Parathyroid adenoma (tissue), 2 donors: ENCODE measurements at regions not wholly inside any gene's neighbourhood (a gene's known extent, or its start where the extent isn't known, plus 50 kb on each side); places are given as distances from the start of the nearest gene placed in this dataset.

ENCODE experiments used
- H2AFZ ChIP-seq: fragments of 300-600 bp; sonication (generic); one replicate; pipeline ENCODE4 v1.7.0; 2017; ENCODE audit warnings: antibody characterized with exemption, mild to moderate bottlenecking
- H3K27ac ChIP-seq: fragments of 300-600 bp; sonication (generic); one replicate; pipeline ENCODE4 v1.7.0; 2017
- H3K27me3 ChIP-seq: fragments of 300-600 bp; sonication (generic); one replicate; pipeline ENCODE4 v1.7.0; 2017; ENCODE audit warnings: low read length; ENCODE audit not compliant: control insufficient read depth, insufficient read depth
- H3K36me3 ChIP-seq: fragments of 300-600 bp; sonication (generic); one replicate; pipeline ENCODE4 v1.7.0; 2017; ENCODE audit warnings: low read length; ENCODE audit not compliant: control insufficient read depth, insufficient read depth
- H3K4me1 ChIP-seq: fragments of 300-600 bp; sonication (generic); one replicate; pipeline ENCODE4 v1.7.0; 2017; ENCODE audit warnings: control low read depth
- H3K4me2 ChIP-seq: fragments of 300-600 bp; sonication (generic); one replicate; pipeline ENCODE4 v1.7.0; 2017; ENCODE audit warnings: low read length
- H3K4me3 ChIP-seq: fragments of 300-600 bp; sonication (generic); one replicate; pipeline ENCODE4 v1.7.0; 2017; ENCODE audit warnings: low read depth, low read length
- H3K79me2 ChIP-seq: fragments of 300-600 bp; sonication (generic); one replicate; pipeline ENCODE4 v1.7.0; 2017; ENCODE audit warnings: control low read depth
- H3K9ac ChIP-seq: fragments of 300-600 bp; sonication (generic); one replicate; pipeline ENCODE4 v1.7.0; 2017; ENCODE audit warnings: mild to moderate bottlenecking
- H3K9me3 ChIP-seq: fragments of 300-600 bp; sonication (generic); one replicate; pipeline ENCODE4 v1.7.0; 2017; ENCODE audit warnings: low read length; ENCODE audit not compliant: control insufficient read depth
- CTCF ChIP-seq: fragments of 300-600 bp; sonication (generic); IDR thresholded peaks from one replicate; pipeline ENCODE4 v1.7.0; 2017; ENCODE audit warnings: antibody characterized with exemption, mild to moderate bottlenecking
- donor health status: primary hyperparathyroidism.

DNA sequence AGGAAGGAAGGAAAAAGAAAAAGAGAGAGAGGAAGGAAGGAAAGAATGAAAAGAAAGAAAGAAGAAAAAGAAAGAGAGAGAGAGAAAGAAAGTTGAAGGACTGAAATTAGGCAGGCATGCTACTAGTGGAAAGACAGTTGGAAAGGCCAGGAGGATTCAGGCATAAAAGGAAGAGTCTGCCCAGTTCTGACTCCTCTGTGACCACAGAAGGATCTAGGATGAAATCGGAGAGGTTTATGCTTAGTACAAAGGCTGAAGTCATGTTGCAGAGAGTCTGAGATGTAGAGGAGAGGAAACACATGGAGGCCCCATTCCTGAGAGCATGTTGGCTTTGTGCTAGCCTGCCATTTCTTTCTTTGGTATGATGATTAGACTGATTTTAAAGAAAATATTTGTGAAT is 246.5 kb upstream of the ARGLU1 start:
- no peak overlapping the region for H3K9ac ChIP-seq
- H3K9me3 ChIP-seq: no peaks in the 10 kb centered on the region
- H3K79me2 ChIP-seq: no peaks in the 10 kb centered on the region
- H3K4me1 ChIP-seq: peaks cover 2% of the 10 kb centered on the region
- no peak overlapping the region for H3K4me2 ChIP-seq
- TF ChIP-seq CTCF: no peak
- H3K27ac ChIP-seq: no peak overlapping the region
- no peak overlapping the region for H3K4me3 ChIP-seq
- H3K36me3 ChIP-seq: no peaks in the 10 kb centered on the region
- no peak overlapping the region for H2AFZ ChIP-seq
- no peaks in the 10 kb centered on the region for H3K27me3 ChIP-seq

GRCh38 chr13:106810069-106810468 is 242.1 kb upstream of the ARGLU1 start:
- H3K4me2 ChIP-seq: no peak overlapping the region
- no peak overlapping the region for H3K9ac ChIP-seq
- no peaks in the 10 kb centered on the region for H3K79me2 ChIP-seq
- H2AFZ ChIP-seq: no peak overlapping the region
- TF ChIP-seq CTCF: no peak
- H3K9me3 ChIP-seq: no peaks in the 10 kb centered on the region
- no peak overlapping the region for H3K27ac ChIP-seq
- H3K4me1 ChIP-seq: no peaks in the 10 kb centered on the region
- no peak overlapping the region for H3K4me3 ChIP-seq
- H3K27me3 ChIP-seq: no peaks in the 10 kb centered on the region
- H3K36me3 ChIP-seq: no peaks in the 10 kb centered on the region

DNA sequence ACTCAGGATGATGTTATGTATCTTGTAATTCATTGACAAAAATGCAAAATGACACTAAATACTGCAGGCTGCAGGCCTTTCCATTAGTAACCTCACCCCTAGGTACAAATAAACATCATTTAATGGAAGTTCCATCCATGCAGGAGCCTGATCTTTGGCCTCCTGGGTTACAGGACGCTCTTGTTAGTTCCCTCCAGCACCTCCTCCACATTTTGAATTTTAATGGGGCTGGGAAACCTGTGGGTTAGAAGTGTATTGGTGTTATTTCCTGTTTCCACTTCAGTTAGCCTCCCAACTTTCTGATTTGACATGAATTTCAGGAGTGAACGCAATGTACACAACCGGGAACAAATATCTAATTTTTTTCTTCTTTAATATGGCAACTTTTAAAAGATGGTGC is 237.1 kb upstream of the ARGLU1 start:
- Histone ChIP-seq H3K27ac (no peak overlapping the region), H3K27me3 (no peaks in the 10 kb centered on the region), H3K36me3 (no peaks in the 10 kb centered on the region), H3K4me3 (no peak overlapping the region), H3K79me2 (no peaks in the 10 kb centered on the region), H3K4me1 (no peaks in the 10 kb centered on the region), H3K4me2 (no peak overlapping the region), H3K9ac (no peak overlapping the region), H2AFZ (no peak overlapping the region), H3K9me3 (no peaks in the 10 kb centered on the region)
- TF ChIP-seq CTCF: no peak

GRCh38 chr13:106802917-106803316 is 235.0 kb upstream of the ARGLU1 start:
- TF ChIP-seq CTCF: no peak
- Histone ChIP-seq H2AFZ (no peak overlapping the region), H3K9me3 (no peaks in the 10 kb centered on the region), H3K36me3 (no peaks in the 10 kb centered on the region), H3K4me2 (no peak overlapping the region), H3K27ac (no peak overlapping the region), H3K4me3 (no peak overlapping the region), H3K9ac (no peak overlapping the region), H3K79me2 (no peaks in the 10 kb centered on the region), H3K4me1 (no peaks in the 10 kb centered on the region), H3K27me3 (no peaks in the 10 kb centered on the region)

- H3K27me3 ChIP-seq: no peaks in the 10 kb centered on the region
- TF ChIP-seq CTCF: no peak
- H3K4me1 ChIP-seq: no peaks in the 10 kb centered on the region
- no peaks in the 10 kb centered on the region for H3K36me3 ChIP-seq
- H3K4me3 ChIP-seq: no peak overlapping the region
- no peak overlapping the region for H3K27ac ChIP-seq
- no peaks in the 10 kb centered on the region for H3K79me2 ChIP-seq
- H3K4me2 ChIP-seq: no peak overlapping the region
- H3K9me3 ChIP-seq: no peaks in the 10 kb centered on the region
- H3K9ac ChIP-seq: no peak overlapping the region
- peak overlapping the region; percentile 11 for H2AFZ ChIP-seq
Measured at GRCh38 chr13:106799781-106800335, 231.9 kb upstream of the ARGLU1 start.
